ENCODE measurements at regions not wholly inside any gene's neighbourhood (a gene's known extent, or its start where the extent isn't known, plus 50 kb on each side); places are given as distances from the start of the nearest gene placed in this dataset.

GRCh38 chr13:73158851-73159250 lies 100.0 kb downstream of the KLF5 start:
- no peak overlapping the region for H3K27ac ChIP-seq (ENCODE audit: low read depth, low read length, poor library complexity, severe bottlenecking)
- no TSS peak for BruUV-seq (replicated peaks)
- no peak for DNase-seq (ENCODE audit: low spot score)
- H3K4me2 ChIP-seq (ENCODE audit: low read length) = no peak overlapping the region
- H3K9me2 ChIP-seq (ENCODE audit: insufficient read depth, low read length) = no peaks in the 10 kb centered on the region
- no peaks in the 10 kb centered on the region for H3K4me1 ChIP-seq (ENCODE audit: insufficient read depth, low read length, poor library complexity, severe bottlenecking)
- no peaks in the 10 kb centered on the region for H4K20me1 ChIP-seq (ENCODE audit: insufficient read depth, low read length)
- no peaks in the 10 kb centered on the region for H3K36me3 ChIP-seq (ENCODE audit: insufficient read depth, low read length)
- ChIA-PET CTCF (ENCODE audit: unreplicated experiment) (no interaction called here), POLR2A (no interaction called here)
- no peak overlapping the region for H3K4me3 ChIP-seq (ENCODE audit: low read depth, low read length, poor library complexity, severe bottlenecking)
- H3K79me2 ChIP-seq (ENCODE audit: insufficient read depth, low read depth, low read length) = no peaks in the 10 kb centered on the region
- H2AFZ ChIP-seq (ENCODE audit: low read length) = no peak overlapping the region
- no peak for TF ChIP-seq EZH2phosphoT487 (IDR thresholded peaks at IDR 0.05; ENCODE audit: borderline replicate concordance, low read depth, low read length)
- TF ChIP-seq CTCF (conservative IDR thresholded peaks at IDR 0.05; ENCODE audit: low read length) = no peak
- intact Hi-C loops (cut with micrococcal nuclease; ENCODE audit: unreplicated experiment) = no loop called here
- H3K9me3 ChIP-seq (ENCODE audit: low read length) = no peaks in the 10 kb centered on the region

GRCh38 chr13:73157031-73157430 lies 98.2 kb downstream of the KLF5 start:
- no peak overlapping the region for H3K4me2 ChIP-seq (ENCODE audit: low read length)
- no peak for TF ChIP-seq CTCF (conservative IDR thresholded peaks at IDR 0.05; ENCODE audit: low read length)
- TF ChIP-seq EZH2phosphoT487 (IDR thresholded peaks at IDR 0.05; ENCODE audit: borderline replicate concordance, low read depth, low read length) = no peak
- no peaks in the 10 kb centered on the region for H3K79me2 ChIP-seq (ENCODE audit: insufficient read depth, low read depth, low read length)
- H3K9me3 ChIP-seq (ENCODE audit: low read length) = no peaks in the 10 kb centered on the region
- POLR2A ChIA-PET = interaction anchor here (0.6 to 0.7 kb wide), 2 partner anchors 12 to 14 kb away, joined by 3 to 4 read pairs; no protein-coding TSS in a partner anchor
- no peaks in the 10 kb centered on the region for H4K20me1 ChIP-seq (ENCODE audit: insufficient read depth, low read length)
- H3K27ac ChIP-seq (ENCODE audit: low read depth, low read length, poor library complexity, severe bottlenecking) = no peak overlapping the region
- H3K9me2 ChIP-seq (ENCODE audit: insufficient read depth, low read length) = no peaks in the 10 kb centered on the region
- intact Hi-C loops (cut with micrococcal nuclease; ENCODE audit: unreplicated experiment) = no loop called here
- CTCF ChIA-PET (ENCODE audit: unreplicated experiment) = no interaction called here
- no peaks in the 10 kb centered on the region for H3K36me3 ChIP-seq (ENCODE audit: insufficient read depth, low read length)
- H2AFZ ChIP-seq (ENCODE audit: low read length) = no peak overlapping the region
- no peak for DNase-seq (ENCODE audit: low spot score)
- no TSS peak for BruUV-seq (replicated peaks)
- no peaks in the 10 kb centered on the region for H3K4me1 ChIP-seq (ENCODE audit: insufficient read depth, low read length, poor library complexity, severe bottlenecking)
- no peak overlapping the region for H3K4me3 ChIP-seq (ENCODE audit: low read depth, low read length, poor library complexity, severe bottlenecking)

GRCh38 chr13:73146707-73147106 lies 87.9 kb downstream of the KLF5 start:
- Histone ChIP-seq H3K4me2 (ENCODE audit: low read length) (no peak overlapping the region), H4K20me1 (ENCODE audit: insufficient read depth, low read length) (no peaks in the 10 kb centered on the region), H3K79me2 (ENCODE audit: insufficient read depth, low read depth, low read length) (no peaks in the 10 kb centered on the region), H3K27ac (ENCODE audit: low read depth, low read length, poor library complexity, severe bottlenecking) (no peak overlapping the region), H3K9me2 (ENCODE audit: insufficient read depth, low read length) (no peaks in the 10 kb centered on the region), H3K36me3 (ENCODE audit: insufficient read depth, low read length) (no peaks in the 10 kb centered on the region), H3K4me3 (ENCODE audit: low read depth, low read length, poor library complexity, severe bottlenecking) (no peak overlapping the region), H2AFZ (ENCODE audit: low read length) (no peak overlapping the region), H3K4me1 (ENCODE audit: insufficient read depth, low read length, poor library complexity, severe bottlenecking) (no peaks in the 10 kb centered on the region), H3K9me3 (ENCODE audit: low read length) (no peaks in the 10 kb centered on the region)
- no peak for TF ChIP-seq EZH2phosphoT487 (IDR thresholded peaks at IDR 0.05; ENCODE audit: borderline replicate concordance, low read depth, low read length)
- no peak for TF ChIP-seq CTCF (conservative IDR thresholded peaks at IDR 0.05; ENCODE audit: low read length)
- POLR2A ChIA-PET = no interaction called here
- intact Hi-C loops (cut with micrococcal nuclease; ENCODE audit: unreplicated experiment) = no loop called here
- CTCF ChIA-PET (ENCODE audit: unreplicated experiment) = no interaction called here
- DNase-seq (ENCODE audit: low spot score) = no peak
- BruUV-seq (replicated peaks) = no TSS peak
